Gastrocnemius medialis (tissue), 4 donors: ENCODE measurements at regions not wholly inside any gene's neighbourhood (a gene's known extent, or its start where the extent isn't known, plus 50 kb on each side); places are given as distances from the start of the nearest gene placed in this dataset.

Experiments used
- ATAC-seq, 2 donors: fragments of 150-250 bp; one replicate each; pipeline ENCODE4 v1.9.1; 2016
- DNase-seq, 2 donors: peaks; one replicate each; pipeline ENCODE4 v3.0.0-alpha.2; 2019
- H3K27ac ChIP-seq, 4 donors: fragments of 200-600 bp; sonication (generic); 1 replicate in 1 of 4; 2 replicates in 3 of 4; pipeline ENCODE4 v1.5.1; 2016 to 2018; ENCODE audit warnings: mild to moderate bottlenecking in 2 of 4, moderate library complexity in 1 of 4
- H3K27me3 ChIP-seq, 3 donors: fragments of 200-600 bp; sonication (generic) in 2 of 3; 1 replicate in 1 of 3; 2 replicates in 2 of 3; pipeline versions ENCODE4 v1.5.1 to v1.6.0; 2016 to 2019; ENCODE audit warnings: mild to moderate bottlenecking in 1 of 3, moderate library complexity in 1 of 3
- H3K36me3 ChIP-seq, 2 donors: fragments of 200-600 bp; sonication (generic) in 1 of 2; one replicate each; pipeline ENCODE4 v1.5.1; 2017 to 2018
- H3K4me1 ChIP-seq, 2 donors: fragments of 200-600 bp; sonication (generic) in 1 of 2; one replicate each; pipeline ENCODE4 v1.5.1; 2016 to 2017; ENCODE audit warnings: mild to moderate bottlenecking in 2 of 2
- H3K4me3 ChIP-seq, 4 donors: fragments of 200-600 bp; sonication (generic) in 3 of 4; 1 replicate in 1 of 4; 2 replicates in 3 of 4; pipeline ENCODE4 v1.5.1; 2016 to 2019; ENCODE audit warnings: mild to moderate bottlenecking in 2 of 4
- H3K9me3 ChIP-seq, 3 donors: fragments of 200-600 bp; sonication (generic) in 2 of 3; 1 replicate in 1 of 3; 2 replicates in 2 of 3; pipeline ENCODE4 v1.5.1; 2016 to 2019
- CTCF ChIP-seq, 5 experiments: fragments of 450-650 bp in 3 of 5; fragments of 200-600 bp in 2 of 5; sonication (generic) in 2 of 5; IDR thresholded peaks in 4 of 5; conservative IDR thresholded peaks in 1 of 5; 1 replicate in 4 of 5; 2 replicates in 1 of 5; pipeline ENCODE4 v1.5.1; 2016 to 2019; ENCODE audit warnings: antibody characterized with exemption in 5 of 5, mild to moderate bottlenecking in 3 of 5, moderate library complexity in 3 of 5
- POLR2A ChIP-seq, 2 donors: fragments of 450-650 bp; IDR thresholded peaks; one replicate each; pipeline ENCODE4 v1.6.1; 2017; ENCODE audit warnings: antibody characterized with exemption in 2 of 2, mild to moderate bottlenecking in 2 of 2, moderate library complexity in 2 of 2
- in situ Hi-C, 4 donors: fragments of 200-750 bp; cut with MboI; loops; one replicate each; pipeline versions ENCODE4 v1.15.0 to v1.8.0; 2017; ENCODE audit warnings: low sequenced_read_pairs in 4 of 4
- intact Hi-C: fragments of 100-400 bp; cut with DNase I; formaldehyde crosslinking; loops from one replicate; pipeline ENCODE4 v1.15.1; 2023; ENCODE audit warnings: low total_unique reads

GRCh38 chr9:87310827-87311523, 186.7 kb upstream of the DAPK1 start:
- no peaks in the 10 kb centered on the region for H3K9me3 ChIP-seq
- no peaks in the 10 kb centered on the region for H3K4me1 ChIP-seq
- ATAC-seq (no peak), DNase-seq (no peak)
- intact Hi-C loops (no loop called here), in situ Hi-C loops (loop anchor here in 2 of 4 donors (25.0 kb wide), 2 partner anchors 349 to 674 kb away; no protein-coding TSS in a partner anchor)
- H3K27ac ChIP-seq, result no peak overlapping the region
- no peaks in the 10 kb centered on the region for H3K27me3 ChIP-seq
- TF ChIP-seq CTCF (IDR thresholded peaks at IDR 0.05 in 4 of 5, conservative IDR thresholded peaks at IDR 0.05 in 1 of 5) (no peak), POLR2A (IDR thresholded peaks at IDR 0.05) (no peak)
- H3K36me3 ChIP-seq, result no peaks in the 10 kb centered on the region
- no peak overlapping the region for H3K4me3 ChIP-seq

- no peak overlapping the region for H3K4me3 ChIP-seq
- H3K9me3 ChIP-seq, result no peaks in the 10 kb centered on the region
- H3K36me3 ChIP-seq, result no peaks in the 10 kb centered on the region
- intact Hi-C loops (loop anchor here (5.0 to 10.0 kb wide), 2 partner anchors 375 to 907 kb away; partner anchors contain the start of gene GAS1), in situ Hi-C loops (loop anchor here (5.0 to 25.0 kb wide), 5 partner anchors 215 to 905 kb away; no protein-coding TSS in a partner anchor)
- DNase-seq (no peak), ATAC-seq (no peak)
- no peak overlapping the region for H3K27ac ChIP-seq
- no peak for TF ChIP-seq CTCF (IDR thresholded peaks at IDR 0.05 in 4 of 5, conservative IDR thresholded peaks at IDR 0.05 in 1 of 5)
- no peak for TF ChIP-seq POLR2A (IDR thresholded peaks at IDR 0.05)
- no peaks in the 10 kb centered on the region for H3K4me1 ChIP-seq
- H3K27me3 ChIP-seq, result no peaks in the 10 kb centered on the region
Observed at GRCh38 chr9:87319656-87320055, 178.0 kb upstream of the DAPK1 start.

GRCh38 chr9:87320146-87320884, 177.4 kb upstream of the DAPK1 start:
- intact Hi-C loops, result loop anchor here (5.0 to 10.0 kb wide), 2 partner anchors 376 to 908 kb away; partner anchors contain the start of gene GAS1
- no peak overlapping the region for H3K4me3 ChIP-seq
- H3K27ac ChIP-seq, result no peak overlapping the region
- no peaks in the 10 kb centered on the region for H3K36me3 ChIP-seq
- TF ChIP-seq POLR2A (IDR thresholded peaks at IDR 0.05) (no peak), CTCF (IDR thresholded peaks at IDR 0.05 in 4 of 5, conservative IDR thresholded peaks at IDR 0.05 in 1 of 5) (no peak)
- ATAC-seq (no peak), DNase-seq (no peak)
- H3K4me1 ChIP-seq, result no peaks in the 10 kb centered on the region
- no peaks in the 10 kb centered on the region for H3K27me3 ChIP-seq
- in situ Hi-C loops, result loop anchor here (5.0 to 25.0 kb wide), 5 partner anchors 216 to 906 kb away; no protein-coding TSS in a partner anchor
- H3K9me3 ChIP-seq, result no peaks in the 10 kb centered on the region

- DNase-seq, result no peak
- in situ Hi-C loops, result loop anchor here (5.0 to 25.0 kb wide), 5 partner anchors 218 to 908 kb away; no protein-coding TSS in a partner anchor
- H3K27ac ChIP-seq, result peak overlapping the region in 1 of 4 donors; percentile 2
- ATAC-seq, result no peak
- H3K9me3 ChIP-seq, result no peaks in the 10 kb centered on the region
- no peaks in the 10 kb centered on the region for H3K36me3 ChIP-seq
- H3K4me1 ChIP-seq, result no peaks in the 10 kb centered on the region
- TF ChIP-seq CTCF (IDR thresholded peaks at IDR 0.05 in 4 of 5, conservative IDR thresholded peaks at IDR 0.05 in 1 of 5), result no peak
- TF ChIP-seq POLR2A (IDR thresholded peaks at IDR 0.05), result no peak
- no peak overlapping the region for H3K4me3 ChIP-seq
- intact Hi-C loops, result loop anchor here (5.0 to 10.0 kb wide), 2 partner anchors 378 to 911 kb away; partner anchors contain the start of gene GAS1
- H3K27me3 ChIP-seq, result no peaks in the 10 kb centered on the region
Observed at GRCh38 chr9:87322840-87323635, 174.6 kb upstream of the DAPK1 start.
